H9 (cell line): ENCODE measurements at regions not wholly inside any gene's neighbourhood (a gene's known extent, or its start where the extent isn't known, plus 50 kb on each side); places are given as distances from the start of the nearest gene placed in this dataset.

Experiments
- DNase-seq: peaks from one replicate; pipeline ENCODE4 v3.0.0-alpha.2; 2017
- H2AFZ ChIP-seq: one replicate; pipeline ENCODE4 v1.6.1; 2013; ENCODE audit warnings: mild to moderate bottlenecking, low read length, control low read depth, moderate library complexity
- H2AK5ac ChIP-seq: 2 replicates; pipeline ENCODE4 v1.6.1; 2013; ENCODE audit warnings: low read length, control low read depth, mixed read lengths; ENCODE audit not compliant: insufficient read length
- H2BK120ac ChIP-seq: one replicate; pipeline ENCODE4 v1.6.1; 2013; ENCODE audit warnings: low read depth, mild to moderate bottlenecking, low read length, control low read depth, inconsistent platforms; ENCODE audit not compliant: poor library complexity, severe bottlenecking
- H2BK12ac ChIP-seq: 2 replicates; pipeline ENCODE4 v1.6.1; 2013; ENCODE audit warnings: low read length, control low read depth, mixed read lengths, low read depth; ENCODE audit not compliant: insufficient read length
- H2BK15ac ChIP-seq: 2 replicates; pipeline ENCODE4 v1.6.1; 2013; ENCODE audit warnings: low read depth, low read length, control low read depth
- H2BK20ac ChIP-seq: one replicate; pipeline ENCODE4 v1.6.1; 2013; ENCODE audit warnings: low read depth, mild to moderate bottlenecking, low read length, control low read depth, inconsistent platforms; ENCODE audit not compliant: poor library complexity, severe bottlenecking
- H2BK5ac ChIP-seq: 2 replicates; pipeline ENCODE4 v1.6.1; 2013; ENCODE audit warnings: low read length, control low read depth, mixed read lengths; ENCODE audit not compliant: insufficient read length
- H3K14ac ChIP-seq: 2 replicates; pipeline ENCODE4 v1.6.1; 2013; ENCODE audit warnings: low read length, control low read depth; ENCODE audit not compliant: insufficient read depth
- H3K18ac ChIP-seq: 2 replicates; pipeline ENCODE4 v1.6.1; 2013; ENCODE audit warnings: low read depth, mild to moderate bottlenecking, mixed read lengths, low read length, control low read depth; ENCODE audit not compliant: insufficient read length
- H3K23ac ChIP-seq: 2 replicates; pipeline ENCODE4 v1.6.1; 2013; ENCODE audit warnings: low read length, control low read depth, mixed read lengths, low read depth; ENCODE audit not compliant: insufficient read length
- H3K23me2 ChIP-seq: 2 replicates; pipeline ENCODE4 v1.6.1; 2013; ENCODE audit warnings: low read depth, mild to moderate bottlenecking, mixed read lengths, low read length, control low read depth; ENCODE audit not compliant: insufficient read length, poor library complexity, severe bottlenecking
- H3K27ac ChIP-seq: 2 replicates; pipeline ENCODE4 v1.5.1; 2013; ENCODE audit warnings: low read length, control low read depth, mixed read lengths, low read depth; ENCODE audit not compliant: insufficient read length
- H3K27me3 ChIP-seq: 2 replicates; pipeline ENCODE4 v1.6.1; 2013; ENCODE audit warnings: low read length, control low read depth, inconsistent platforms; ENCODE audit not compliant: insufficient read depth
- H3K4ac ChIP-seq: 2 replicates; pipeline ENCODE4 v1.6.1; 2013; ENCODE audit warnings: low read depth, mild to moderate bottlenecking, control low read depth, inconsistent platforms, low read length, moderate library complexity
- H3K4me1 ChIP-seq: 2 replicates; pipeline ENCODE4 v1.6.1; 2013; ENCODE audit warnings: low read length, control low read depth, inconsistent platforms; ENCODE audit not compliant: insufficient read depth
- H3K4me2 ChIP-seq: 2 replicates; pipeline ENCODE4 v1.6.1; 2013; ENCODE audit warnings: low read length, control low read depth, mixed read lengths; ENCODE audit not compliant: insufficient read length, insufficient read depth
- H3K56ac ChIP-seq: 2 replicates; pipeline ENCODE4 v1.6.1; 2013; ENCODE audit warnings: low read depth, mild to moderate bottlenecking, mixed read lengths, low read length, control low read depth; ENCODE audit not compliant: insufficient read length
- H3K79me1 ChIP-seq: 2 replicates; pipeline ENCODE4 v1.6.1; 2013; ENCODE audit warnings: low read depth, mild to moderate bottlenecking, moderate library complexity, low read length, control low read depth, inconsistent platforms; ENCODE audit not compliant: insufficient read depth, poor library complexity, severe bottlenecking
- H3K79me2 ChIP-seq: 2 replicates; pipeline ENCODE4 v1.6.1; 2013; ENCODE audit warnings: low read length, control low read depth, inconsistent platforms; ENCODE audit not compliant: insufficient read depth
- H3K9ac ChIP-seq: 2 replicates; pipeline ENCODE4 v1.6.1; 2013; ENCODE audit warnings: low read length, control low read depth, mixed read lengths; ENCODE audit not compliant: insufficient read length; ENCODE audit errors: extremely low read depth
- H3K9me3 ChIP-seq: one replicate; pipeline ENCODE4 v1.6.1; 2013; ENCODE audit warnings: low read depth, low read length, inconsistent platforms; ENCODE audit not compliant: control insufficient read depth
- H3T11ph ChIP-seq: one replicate; pipeline ENCODE4 v1.6.1; 2013; ENCODE audit warnings: mild to moderate bottlenecking, low read length, control low read depth, inconsistent platforms
- H4K20me1 ChIP-seq: one replicate; pipeline ENCODE4 v1.6.1; 2013; ENCODE audit not compliant: control insufficient read depth, insufficient read length, insufficient read depth
- H4K5ac ChIP-seq: 2 replicates; pipeline ENCODE4 v1.6.1; 2013; ENCODE audit warnings: low read depth, mild to moderate bottlenecking, mixed read lengths, low read length, control low read depth; ENCODE audit not compliant: insufficient read length
- H4K8ac ChIP-seq: replicated peaks from 2 replicates; pipeline ENCODE4 v1.6.1; 2013; ENCODE audit warnings: low read length, control low read depth, mixed read lengths, low read depth; ENCODE audit not compliant: insufficient read length
- H4K91ac ChIP-seq: 2 replicates; pipeline ENCODE4 v1.6.1; 2013; ENCODE audit warnings: low read depth, mild to moderate bottlenecking, moderate library complexity, mixed read lengths, low read length, control low read depth; ENCODE audit not compliant: insufficient read length
- H3K27ac Mint-ChIP-seq, 3 experiments: 2 replicates in 2 of 3; 3 replicates in 1 of 3; pipeline ENCODE4 v1.8.0; 2020 to 2021; ENCODE audit warnings: mixed read lengths in 3 of 3, mild to moderate bottlenecking in 1 of 3, moderate library complexity in 1 of 3
- H3K27me3 Mint-ChIP-seq: 2 replicates; pipeline ENCODE4 v1.8.0; 2021; ENCODE audit warnings: low read depth, mild to moderate bottlenecking, moderate library complexity, mixed read lengths
- H3K36me3 Mint-ChIP-seq, 3 experiments: 2 replicates in 2 of 3; 3 replicates in 1 of 3; pipeline ENCODE4 v1.8.0; 2020 to 2021; ENCODE audit warnings: low read depth in 3 of 3, mixed read lengths in 3 of 3; ENCODE audit not compliant: insufficient read depth in 1 of 3
- H3K4me1 Mint-ChIP-seq, 2 experiments: 2 replicates each; pipeline ENCODE4 v1.8.0; 2020; ENCODE audit warnings: mixed read lengths in 2 of 2
- H3K4me3 Mint-ChIP-seq, 2 experiments: 2 replicates in 1 of 2; 3 replicates in 1 of 2; pipeline ENCODE4 v1.8.0; 2020 to 2021; ENCODE audit warnings: mild to moderate bottlenecking in 2 of 2, mixed read lengths in 2 of 2, moderate library complexity in 1 of 2
- H3K9me3 Mint-ChIP-seq, 2 experiments: 2 replicates in 1 of 2; 3 replicates in 1 of 2; pipeline ENCODE4 v1.8.0; 2020; ENCODE audit warnings: mild to moderate bottlenecking in 2 of 2, mixed read lengths in 2 of 2, moderate library complexity in 1 of 2
- CTCF ChIP-seq: fragments of 200-600 bp; sonication (generic); conservative IDR thresholded peaks from 3 replicates; pipeline ENCODE4 v1.8.0; 2021; ENCODE audit warnings: antibody characterized with exemption, mild to moderate bottlenecking
- WGBS: extraction: QIAGEN DNeasy Blood & Tissue Kit; methylation state at CpG from one replicate; pipeline ENCODE4 v1.1.7; 2013; ENCODE audit warnings: missing lambda C conversion rate, low lambda C conversion rate, mixed read lengths; ENCODE audit not compliant: insufficient read length; ENCODE audit errors: extremely low coverage; 5-methylcytosine and 5-hydroxymethylcytosine counted together

- no CpG with 5 or more reads among the region's 11 CpGs for WGBS
- no peak overlapping the region for H3K27ac ChIP-seq
- no peak overlapping the region for H3K4ac ChIP-seq
- no peak overlapping the region for H2BK20ac ChIP-seq
- no peak overlapping the region for H2AFZ ChIP-seq
- no peak for DNase-seq
- 0 out of 2 replicates have a peak, but pooled peaks cover 1% of the 10 kb centered on the region for H3K4me1 ChIP-seq
- Mint-ChIP-seq H3K4me1 (peaks cover 9 to 17% of the 10 kb centered on the region in 2 experiments), H3K27me3 (peaks cover 3% of the 10 kb centered on the region; the same call in 1 of the 2 replicates), H3K36me3 (no peaks in the 10 kb centered on the region; a peak in 1 of 7 replicates), H3K4me3 (no peak overlapping the region), H3K27ac (no peak overlapping the region), H3K9me3 (peaks cover 0 to 3% of the 10 kb centered on the region in 2 experiments; a peak in 2 of 5 replicates)
- H3K79me1 ChIP-seq = no peaks in the 10 kb centered on the region
- no peak overlapping the region for H2AK5ac ChIP-seq
- H3K4me2 ChIP-seq = no peak overlapping the region
- no peak overlapping the region for H3K18ac ChIP-seq
- H3K23ac ChIP-seq = no peak overlapping the region
- no peak overlapping the region for H2BK15ac ChIP-seq
- H3K79me2 ChIP-seq = no peaks in the 10 kb centered on the region
- H4K91ac ChIP-seq = no peak overlapping the region
- H3K14ac ChIP-seq = no peak overlapping the region
- no peak overlapping the region for H2BK12ac ChIP-seq
- H3T11ph ChIP-seq = no peak overlapping the region
- no peak overlapping the region for H3K9ac ChIP-seq
- no peaks in the 10 kb centered on the region for H3K23me2 ChIP-seq
- no peak overlapping the region for H3K56ac ChIP-seq
- no peaks in the 10 kb centered on the region for H3K27me3 ChIP-seq
- H3K9me3 ChIP-seq = no peaks in the 10 kb centered on the region
- H2BK5ac ChIP-seq = no peak overlapping the region
- no peak overlapping the region for H4K5ac ChIP-seq
- TF ChIP-seq CTCF = no peak
- no peak overlapping the region for H4K8ac ChIP-seq
- H4K20me1 ChIP-seq = no peaks in the 10 kb centered on the region
- H2BK120ac ChIP-seq = no peak overlapping the region
These were observed 77.0 kb downstream of the METRNL start for GRCh38 chr17:83156408-83156807.
